Neural cell (in vitro differentiated cells): ENCODE measurements at regions not wholly inside any gene's neighbourhood (a gene's known extent, or its start where the extent isn't known, plus 50 kb on each side); places are given as distances from the start of the nearest gene placed in this dataset.

Experiments used
- H2AFZ ChIP-seq: fragments of 200-600, 300-800 bp; sonication (generic), shearing (Covaris generic); 2 replicates; pipeline ENCODE4 v1.6.0; 2014; ENCODE audit warnings: low read depth, mild to moderate bottlenecking, antibody characterized with exemption, low read length, moderate library complexity
- H3F3A ChIP-seq: fragments of 200-600 bp; shearing (Covaris generic); 2 replicates; pipeline ENCODE4 v1.6.1; 2016; ENCODE audit warnings: mild to moderate bottlenecking, moderate library complexity, mixed read lengths, antibody characterized with exemption, low read length; ENCODE audit not compliant: insufficient read depth, poor library complexity, severe bottlenecking
- H3K27ac ChIP-seq: fragments of 200-600, 300-800 bp; sonication (generic), shearing (Covaris generic); 2 replicates; pipeline ENCODE4 v1.5.1; 2014; ENCODE audit warnings: mild to moderate bottlenecking, low read length, moderate library complexity
- H3K27me3 ChIP-seq: fragments of 300-800, 200-600 bp; sonication (generic), shearing (Covaris generic); 2 replicates; pipeline ENCODE4 v1.6.0; 2014; ENCODE audit warnings: mild to moderate bottlenecking, low read depth, low read length, moderate library complexity; ENCODE audit not compliant: insufficient read depth
- H3K36me3 ChIP-seq: fragments of 300-800, 200-600 bp; sonication (generic), shearing (Covaris generic); 2 replicates; pipeline ENCODE4 v1.5.1; 2014; ENCODE audit warnings: mild to moderate bottlenecking, antibody characterized with exemption, low read length, moderate library complexity; ENCODE audit not compliant: insufficient read depth
- H3K4me2 ChIP-seq: fragments of 300-800, 200-600 bp; sonication (generic), shearing (Covaris generic); 2 replicates; pipeline ENCODE4 v1.6.0; 2014; ENCODE audit warnings: mild to moderate bottlenecking, low read length
- H3K4me3 ChIP-seq: fragments of 300-800, 200-600 bp; sonication (generic), shearing (Covaris generic); 2 replicates; pipeline ENCODE4 v1.5.1; 2014; ENCODE audit warnings: mild to moderate bottlenecking, low read length, moderate library complexity
- H3K79me2 ChIP-seq: fragments of 200-600 bp; shearing (Covaris generic); replicated peaks from 2 replicates; pipeline ENCODE4 v1.6.0; 2014; ENCODE audit warnings: mild to moderate bottlenecking, low read length, moderate library complexity; ENCODE audit not compliant: insufficient read depth
- H3K9ac ChIP-seq: fragments of 300-800, 200-600 bp; sonication (generic), shearing (Covaris generic); 2 replicates; pipeline ENCODE4 v1.6.1; 2016; ENCODE audit warnings: mild to moderate bottlenecking, low read length, mixed read lengths
- H3K9me2 ChIP-seq: fragments of 200-600 bp; shearing (Covaris generic); 2 replicates; pipeline ENCODE4 v1.6.1; 2016; ENCODE audit warnings: mild to moderate bottlenecking, low read length, mixed read lengths; ENCODE audit not compliant: insufficient read depth
- H3K9me3 ChIP-seq: fragments of 200-600, 300-800 bp; sonication (generic), shearing (Covaris generic); 2 replicates; pipeline ENCODE4 v1.6.1; 2016; ENCODE audit warnings: mild to moderate bottlenecking, mixed run types, low read length, moderate library complexity, mixed read lengths
- H4K20me1 ChIP-seq: fragments of 200-600 bp; shearing (Covaris generic); 2 replicates; pipeline ENCODE4 v1.6.1; 2016; ENCODE audit warnings: mild to moderate bottlenecking, mixed run types; ENCODE audit not compliant: insufficient read depth
- CTCF ChIP-seq: fragments of 450-650 bp; IDR thresholded peaks from 2 replicates; pipeline ENCODE4 v1.5.1; 2014; ENCODE audit warnings: antibody characterized with exemption, mild to moderate bottlenecking, moderate library complexity; ENCODE audit not compliant: poor library complexity, severe bottlenecking
- EP300 ChIP-seq: fragments of 450-650 bp; conservative IDR thresholded peaks from 2 replicates; pipeline ENCODE4 v1.6.1; 2014; ENCODE audit warnings: antibody characterized with exemption, mild to moderate bottlenecking, moderate library complexity; ENCODE audit not compliant: poor library complexity, severe bottlenecking
- EZH2 ChIP-seq: fragments of 200-600, 300-800 bp; shearing (Covaris generic), sonication (generic); IDR thresholded peaks from 2 replicates; pipeline ENCODE4 v1.6.1; 2014; ENCODE audit warnings: antibody characterized with exemption, low read length, borderline replicate concordance, mild to moderate bottlenecking; ENCODE audit not compliant: insufficient read depth, poor library complexity, severe bottlenecking
- MXI1 ChIP-seq: fragments of 450-650 bp; conservative IDR thresholded peaks from 2 replicates; pipeline ENCODE4 v1.6.1; 2014; ENCODE audit warnings: antibody characterized with exemption, mild to moderate bottlenecking; ENCODE audit not compliant: poor library complexity, severe bottlenecking
- POLR2AphosphoS5 ChIP-seq: IDR thresholded peaks from 2 replicates; pipeline ENCODE4 v1.6.1; 2012
- RAD21 ChIP-seq: fragments of 450-650 bp; conservative IDR thresholded peaks from 2 replicates; pipeline ENCODE4 v1.6.1; 2014; ENCODE audit warnings: antibody characterized with exemption, mild to moderate bottlenecking, moderate library complexity
- REST ChIP-seq: IDR thresholded peaks from 2 replicates; pipeline ENCODE4 v1.6.1; 2012; ENCODE audit warnings: borderline replicate concordance
- SMC3 ChIP-seq: fragments of 450-650 bp; conservative IDR thresholded peaks from 2 replicates; pipeline ENCODE4 v1.6.1; 2014; ENCODE audit warnings: antibody characterized with exemption, mild to moderate bottlenecking, moderate library complexity; ENCODE audit not compliant: poor library complexity
- TAF1 ChIP-seq: IDR thresholded peaks from 2 replicates; pipeline ENCODE4 v1.6.1; 2012; ENCODE audit warnings: low read depth

GRCh38 chr18:27276479-27276878 is 91.4 kb upstream of the CHST9 start:
- Histone ChIP-seq H3K27me3 (no peaks in the 10 kb centered on the region), H3K9me3 (no peaks in the 10 kb centered on the region), H3K79me2 (no peaks in the 10 kb centered on the region), H3F3A (no peaks in the 10 kb centered on the region), H3K36me3 (no peaks in the 10 kb centered on the region), H3K4me2 (no peak overlapping the region), H3K4me3 (no peak overlapping the region), H3K9me2 (no peaks in the 10 kb centered on the region), H2AFZ (no peak overlapping the region), H3K27ac (no peak overlapping the region), H4K20me1 (no peaks in the 10 kb centered on the region), H3K9ac (no peak overlapping the region)
- TF ChIP-seq REST (no peak), MXI1 (no peak), RAD21 (no peak), POLR2AphosphoS5 (no peak), EZH2 (no peak), CTCF (no peak), TAF1 (no peak), SMC3 (no peak), EP300 (no peak)

GRCh38 chr18:27274901-27275300 is 89.8 kb upstream of the CHST9 start:
- Histone ChIP-seq H3K27me3 (no peaks in the 10 kb centered on the region), H3F3A (no peaks in the 10 kb centered on the region), H2AFZ (no peak overlapping the region), H4K20me1 (no peaks in the 10 kb centered on the region), H3K4me3 (no peak overlapping the region), H3K27ac (no peak overlapping the region), H3K9me3 (no peaks in the 10 kb centered on the region), H3K36me3 (no peaks in the 10 kb centered on the region), H3K9me2 (no peaks in the 10 kb centered on the region), H3K79me2 (no peaks in the 10 kb centered on the region), H3K9ac (no peak overlapping the region), H3K4me2 (no peak overlapping the region)
- TF ChIP-seq POLR2AphosphoS5 = no peak
- no peak for TF ChIP-seq TAF1
- TF ChIP-seq EZH2 = no peak
- no peak for TF ChIP-seq MXI1
- TF ChIP-seq RAD21 = no peak
- no peak for TF ChIP-seq REST
- no peak for TF ChIP-seq SMC3
- TF ChIP-seq EP300 = no peak
- TF ChIP-seq CTCF = no peak
